Thyroid gland (tissue), 4 donors: ENCODE measurements at regions not wholly inside any gene's neighbourhood (a gene's known extent, or its start where the extent isn't known, plus 50 kb on each side); places are given as distances from the start of the nearest gene placed in this dataset.

Source experiments
- DNase-seq, 2 donors: peaks; one replicate each; pipeline ENCODE4 v3.0.0-alpha.2; 2019
- H3K27ac ChIP-seq, 3 donors: fragments of 200-600 bp; sonication (generic); 1 replicate in 2 of 3; 2 replicates in 1 of 3; pipeline ENCODE4 v1.5.1; 2016 to 2019; ENCODE audit warnings: mild to moderate bottlenecking in 1 of 3, moderate library complexity in 1 of 3
- H3K27me3 ChIP-seq: fragments of 200-600 bp; sonication (generic); one replicate; pipeline ENCODE4 v1.5.1; 2019
- H3K36me3 ChIP-seq, 2 donors: fragments of 200-600 bp; sonication (generic); one replicate each; pipeline ENCODE4 v1.5.1; 2016 to 2019
- H3K4me1 ChIP-seq, 2 donors: fragments of 200-600 bp; sonication (generic); one replicate each; pipeline ENCODE4 v1.5.1; 2017 to 2019
- H3K4me3 ChIP-seq, 3 donors: fragments of 200-600 bp; sonication (generic); replicated peaks in 1 of 3; 1 replicate in 2 of 3; 2 replicates in 1 of 3; pipeline ENCODE4 v1.5.1; 2016; ENCODE audit warnings: mild to moderate bottlenecking in 1 of 3
- H3K9me3 ChIP-seq: fragments of 200-600 bp; sonication (generic); one replicate; pipeline ENCODE4 v1.5.1; 2017
- CTCF ChIP-seq, 6 experiments: fragments of 200-600 bp in 3 of 6; fragments of 450-650 bp in 3 of 6; sonication (generic) in 3 of 6; IDR thresholded peaks; one replicate each; pipeline ENCODE4 v1.5.1; 2016 to 2019; ENCODE audit warnings: antibody characterized with exemption in 6 of 6, mild to moderate bottlenecking in 2 of 6, inconsistent platforms in 1 of 6, moderate library complexity in 1 of 6
- POLR2A ChIP-seq, 2 donors: fragments of 450-650 bp; IDR thresholded peaks; one replicate each; pipeline ENCODE4 v1.6.1; 2017; ENCODE audit warnings: antibody characterized with exemption in 2 of 2, mild to moderate bottlenecking in 2 of 2, moderate library complexity in 1 of 2
- WGBS, 2 donors: methylation state at CpG; one replicate each; pipeline ENCODE4 v1.1.5; 2017; 5-methylcytosine and 5-hydroxymethylcytosine counted together
- intact Hi-C: fragments of 100-400 bp; cut with DNase I; formaldehyde crosslinking; loops from one replicate; pipeline ENCODE4 v1.15.1; 2023

- H3K27ac ChIP-seq = no peak overlapping the region
- no peak for DNase-seq
- TF ChIP-seq CTCF (IDR thresholded peaks at IDR 0.05) = no peak
- no peak for TF ChIP-seq POLR2A (IDR thresholded peaks at IDR 0.05)
- no peaks in the 10 kb centered on the region for H3K9me3 ChIP-seq
- peaks cover 0 to 3% of the 10 kb centered on the region in 2 donors for H3K4me1 ChIP-seq
- H3K27me3 ChIP-seq = no peaks in the 10 kb centered on the region
- WGBS, 2 donors = 90 to 96% methylated on average over 5 of the region's 5 CpGs
- H3K4me3 ChIP-seq = no peak overlapping the region
- intact Hi-C loops = no loop called here
- no peaks in the 10 kb centered on the region for H3K36me3 ChIP-seq
Observed at GRCh38 chr1:212205843-212206242, 79.4 kb upstream of the PPP2R5A start.

- H3K27me3 ChIP-seq = no peaks in the 10 kb centered on the region
- H3K36me3 ChIP-seq = no peaks in the 10 kb centered on the region
- TF ChIP-seq CTCF (IDR thresholded peaks at IDR 0.05) (no peak), POLR2A (IDR thresholded peaks at IDR 0.05) (no peak)
- H3K4me1 ChIP-seq = peaks cover 0 to 3% of the 10 kb centered on the region in 2 donors
- no peak overlapping the region for H3K4me3 ChIP-seq
- WGBS, 2 donors = 92 to 97% methylated on average over 6 of the region's 6 CpGs
- no peak for DNase-seq
- H3K27ac ChIP-seq = no peak overlapping the region
- no peaks in the 10 kb centered on the region for H3K9me3 ChIP-seq
- intact Hi-C loops = no loop called here
Observed at GRCh38 chr1:212207118-212207517, 78.1 kb upstream of the PPP2R5A start.

GRCh38 chr1:212207822-212208520 is 77.2 kb upstream of the PPP2R5A start:
- 91 to 100% methylated on average over 4 to 5 of the region's 5 CpGs for WGBS, 2 donors
- TF ChIP-seq CTCF (IDR thresholded peaks at IDR 0.05) (no peak), POLR2A (IDR thresholded peaks at IDR 0.05) (no peak)
- intact Hi-C loops = no loop called here
- no peaks in the 10 kb centered on the region for H3K27me3 ChIP-seq
- H3K36me3 ChIP-seq = no peaks in the 10 kb centered on the region
- H3K4me1 ChIP-seq = no peaks in the 10 kb centered on the region
- no peak for DNase-seq
- H3K27ac ChIP-seq = no peak overlapping the region
- no peaks in the 10 kb centered on the region for H3K9me3 ChIP-seq
- H3K4me3 ChIP-seq = no peak overlapping the region

- Histone ChIP-seq H3K4me1 (no peaks in the 10 kb centered on the region), H3K36me3 (no peaks in the 10 kb centered on the region), H3K27ac (no peak overlapping the region), H3K27me3 (no peaks in the 10 kb centered on the region), H3K9me3 (no peaks in the 10 kb centered on the region), H3K4me3 (no peak overlapping the region)
- intact Hi-C loops = no loop called here
- WGBS, 2 donors = 73 to 77% methylated on average over 2 of the region's 2 CpGs
- TF ChIP-seq CTCF (IDR thresholded peaks at IDR 0.05) (no peak), POLR2A (IDR thresholded peaks at IDR 0.05) (no peak)
- no peak for DNase-seq
Observed at GRCh38 chr1:212208978-212209644, 76.1 kb upstream of the PPP2R5A start.

GRCh38 chr1:212211371-212211770 is 73.8 kb upstream of the PPP2R5A start:
- Histone ChIP-seq H3K27me3 (no peaks in the 10 kb centered on the region), H3K4me1 (no peaks in the 10 kb centered on the region), H3K9me3 (no peaks in the 10 kb centered on the region), H3K27ac (no peak overlapping the region), H3K4me3 (no peak overlapping the region), H3K36me3 (no peaks in the 10 kb centered on the region)
- TF ChIP-seq CTCF (IDR thresholded peaks at IDR 0.05) (no peak), POLR2A (IDR thresholded peaks at IDR 0.05) (no peak)
- DNase-seq = no peak
- 92 to 95% methylated on average over 4 of the region's 4 CpGs for WGBS, 2 donors
- intact Hi-C loops = no loop called here
